GM21526 (cell line): ENCODE measurements at regions not wholly inside any gene's neighbourhood (a gene's known extent, or its start where the extent isn't known, plus 50 kb on each side); places are given as distances from the start of the nearest gene placed in this dataset.

ENCODE experiments used
- ATAC-seq: cut with Tn5 transposase; IDR thresholded peaks from one replicate; pipeline ENCODE4 v1.9.1; 2021; ENCODE audit warnings: moderate library complexity; ENCODE audit not compliant: unreplicated experiment, low FRiP score

DNA sequence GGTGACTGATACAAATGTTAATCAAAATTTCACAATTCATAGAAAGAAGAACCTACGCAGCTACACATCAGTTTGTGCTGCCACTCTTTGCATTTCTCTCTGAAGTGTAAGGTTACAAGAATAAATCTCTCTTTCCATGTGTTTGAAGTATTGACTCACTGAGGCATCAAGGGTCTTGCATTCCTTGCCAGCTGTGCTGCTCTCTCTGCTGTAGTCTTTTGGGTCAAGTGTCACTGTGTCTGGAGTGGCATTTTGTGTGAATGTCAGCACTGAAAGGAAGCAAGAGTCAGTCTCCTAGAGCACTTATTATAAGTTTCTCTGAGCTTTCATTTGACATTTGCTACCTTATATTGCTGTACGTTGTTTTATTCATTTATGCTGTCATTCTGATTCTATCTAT is 1696.1 kb upstream of the LRRTM1 start:
- no peak for ATAC-seq

GRCh38 chr2:81996332-81996731 is 1691.8 kb upstream of the LRRTM1 start:
- ATAC-seq = no peak

DNA sequence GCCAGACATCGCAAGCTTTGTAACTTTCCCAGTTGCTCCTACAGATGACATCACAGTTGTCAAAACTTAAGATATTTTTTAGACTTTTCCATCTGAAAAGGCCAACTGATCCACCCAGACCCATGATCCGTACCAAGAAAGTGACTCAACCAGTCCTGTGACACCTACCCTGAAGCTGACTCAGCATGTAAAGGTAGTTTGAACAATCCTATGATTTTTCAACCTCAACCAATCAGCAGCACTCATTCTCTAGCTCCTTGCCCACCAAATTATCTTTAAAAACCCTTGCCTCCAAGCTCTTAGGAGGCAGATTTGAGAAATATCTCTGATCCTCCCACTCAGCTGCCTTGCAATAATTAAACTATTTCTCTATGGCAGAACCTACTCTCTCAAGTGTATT is 1686.7 kb upstream of the LRRTM1 start:
- ATAC-seq = no peak

GRCh38 chr2:81987370-81987769 is 1682.8 kb upstream of the LRRTM1 start:
- ATAC-seq = no peak

DNA sequence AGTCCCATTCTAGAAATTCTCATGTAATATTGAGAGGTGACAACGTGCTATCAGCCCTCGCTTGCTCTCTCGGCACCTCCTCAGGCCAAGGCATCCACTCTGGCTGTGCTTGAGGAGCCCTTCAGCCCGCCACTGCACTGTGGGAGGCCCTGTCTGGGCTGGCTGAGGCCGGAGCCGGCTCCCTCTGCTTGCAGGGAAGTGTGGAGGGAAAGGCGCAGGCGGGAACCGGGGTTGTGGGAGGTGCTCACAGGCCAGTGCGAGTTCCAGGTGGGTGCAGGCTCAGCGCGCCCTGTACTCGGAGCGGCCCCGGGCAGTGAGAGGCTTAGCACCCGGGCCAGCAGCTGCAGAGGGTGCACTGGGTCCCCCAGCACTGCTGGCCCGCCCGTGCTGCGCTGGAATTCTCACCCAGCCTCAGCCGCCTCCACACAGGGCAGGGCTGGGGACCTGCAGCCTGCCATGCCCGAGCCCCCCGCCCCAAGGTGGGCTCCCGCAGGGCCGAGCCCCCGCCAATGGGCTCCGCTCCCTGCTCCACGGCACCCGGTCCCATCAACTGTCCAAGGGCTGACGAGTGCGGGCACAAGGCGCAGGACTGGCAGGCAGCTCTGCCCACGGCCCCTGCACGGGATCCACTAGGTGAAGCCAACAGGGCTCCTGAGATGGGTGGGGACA is 1680.6 kb upstream of the LRRTM1 start:
- no peak for ATAC-seq

GRCh38 chr2:81981585-81981984 is 1677.0 kb upstream of the LRRTM1 start:
- ATAC-seq = no peak

- ATAC-seq = no peak
Observed at GRCh38 chr2:81979086-81979485, 1674.5 kb upstream of the LRRTM1 start.

GRCh38 chr2:81976998-81977397 is 1672.4 kb upstream of the LRRTM1 start:
- no peak for ATAC-seq

DNA sequence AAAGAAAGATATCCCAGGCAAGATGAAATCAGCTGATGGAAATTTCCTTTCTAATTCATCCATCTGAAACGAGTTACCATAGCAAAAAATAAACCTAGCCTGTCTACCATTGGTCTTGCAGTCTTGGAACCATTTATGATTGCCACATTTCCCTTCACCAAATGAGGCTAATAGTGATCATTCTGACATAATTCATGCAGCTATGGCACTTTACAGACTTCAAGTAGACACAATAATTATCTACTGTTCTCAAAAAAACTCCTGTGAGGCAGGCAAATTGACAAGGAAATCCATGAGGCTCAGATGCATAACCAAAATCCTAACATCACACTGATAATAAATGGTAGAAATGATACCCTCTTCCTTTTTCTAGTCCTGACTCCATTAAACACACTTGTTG is 1669.7 kb upstream of the LRRTM1 start:
- ATAC-seq = no peak

- no peak for ATAC-seq
Observed at GRCh38 chr2:81942876-81943275, 1638.3 kb upstream of the LRRTM1 start.

- ATAC-seq = no peak
Observed at GRCh38 chr2:81942136-81942680, 1637.7 kb upstream of the LRRTM1 start.

GRCh38 chr2:81940266-81940955 is 1635.9 kb upstream of the LRRTM1 start:
- ATAC-seq = no peak

DNA sequence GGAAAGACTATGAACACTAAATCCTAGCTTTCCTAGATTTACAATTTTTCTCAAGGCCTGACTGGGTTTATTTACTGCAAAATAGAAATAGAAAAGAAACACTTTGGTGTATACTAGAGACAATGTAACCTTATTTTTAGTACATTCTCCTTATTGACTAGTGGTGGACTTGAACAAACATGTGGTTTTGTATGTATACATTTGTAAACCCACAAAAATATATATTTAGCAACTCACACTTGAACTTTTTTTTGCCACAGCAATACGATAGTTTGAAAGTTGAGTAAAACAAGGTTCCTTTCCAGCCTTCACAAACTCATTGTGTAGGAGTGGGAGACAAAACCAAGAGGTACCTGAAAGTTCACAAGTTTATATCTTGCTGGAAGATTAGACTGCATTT is 1633.4 kb upstream of the LRRTM1 start:
- no peak for ATAC-seq

- no peak for ATAC-seq
Observed at GRCh38 chr2:81903534-81903933, 1599.0 kb upstream of the LRRTM1 start.

GRCh38 chr2:81901017-81901416 is 1596.5 kb upstream of the LRRTM1 start:
- ATAC-seq = no peak

DNA sequence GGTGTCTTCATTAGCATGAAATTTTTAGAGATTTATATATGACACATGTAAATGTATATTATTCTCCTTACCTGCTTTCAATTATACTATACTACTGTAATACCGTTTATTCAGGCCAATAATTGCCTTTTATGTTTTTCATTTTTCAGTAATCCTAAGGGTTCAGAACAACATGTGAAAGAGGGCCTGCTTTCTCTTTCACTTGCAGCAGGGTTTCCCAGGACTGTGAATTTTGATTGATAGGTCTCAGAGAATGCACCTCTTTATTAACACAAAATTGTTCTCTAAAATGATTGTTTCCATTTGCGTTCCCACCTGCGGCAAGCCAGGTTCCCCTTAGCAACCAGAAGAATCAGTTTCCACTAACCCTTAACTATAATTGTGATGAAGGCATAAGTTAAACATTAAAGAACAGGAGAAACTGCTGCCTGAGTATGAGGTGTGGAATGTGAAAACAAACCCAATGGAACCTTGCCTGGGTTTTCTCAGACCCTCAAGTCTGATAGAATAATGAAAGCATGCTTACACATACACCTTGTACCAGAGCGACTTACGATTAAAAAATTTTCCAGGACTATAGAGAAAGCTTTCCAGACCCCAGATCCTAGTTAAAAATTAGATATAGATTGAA is 1591.2 kb upstream of the LRRTM1 start:
- no peak for ATAC-seq

GRCh38 chr2:81894451-81894990 is 1590.0 kb upstream of the LRRTM1 start:
- ATAC-seq = no peak

- no peak for ATAC-seq
Observed at GRCh38 chr2:81876624-81877023, 1572.1 kb upstream of the LRRTM1 start.

- ATAC-seq = no peak
Observed at GRCh38 chr2:81872006-81872405, 1567.5 kb upstream of the LRRTM1 start.

- ATAC-seq = no peak
Observed at GRCh38 chr2:81870119-81870518, 1565.6 kb upstream of the LRRTM1 start.

- no peak for ATAC-seq
Observed at GRCh38 chr2:81858998-81859397, 1554.4 kb upstream of the LRRTM1 start.
